ENCODE measurements at regions not wholly inside any gene's neighbourhood (a gene's known extent, or its start where the extent isn't known, plus 50 kb on each side); places are given as distances from the start of the nearest gene placed in this dataset.

- TF ChIP-seq CTCF (IDR thresholded peaks at IDR 0.05; ENCODE audit: low read depth, low read length, missing input control) (no peak), RAD21 (IDR thresholded peaks at IDR 0.05) (no peak)
Observed at GRCh38 chr1:5765483-5765882, 226.7 kb downstream of the NPHP4 start.
